GM12878 (cell line): ENCODE measurements at regions not wholly inside any gene's neighbourhood (a gene's known extent, or its start where the extent isn't known, plus 50 kb on each side); places are given as distances from the start of the nearest gene placed in this dataset.

Experiments used
- ATAC-seq: fragments of 200-7000 bp; cut with Tn5 transposase; 3 replicates; pipeline ENCODE4 v1.9.1; 2020; ENCODE audit warnings: mild to moderate bottlenecking, moderate library complexity
- BruUV-seq: library from RNA; stranded (reverse); fragments of 400-500 nt; replicated peaks from 2 replicates; lab custom pipeline; 2021; lab: Mats Ljungman, UMichigan
- CTCF ChIA-PET: fragments of 300-600 bp; sonication (Branson Sonifier 250); formaldehyde crosslinking; extraction: SDS; loops from one replicate; lab custom pipeline; 2021; ENCODE audit warnings: inconsistent platforms; lab: Yijun Ruan, JAX
- POLR2A ChIA-PET: fragments of 350-600 bp; formaldehyde crosslinking; extraction: SDS; loops from one replicate; lab custom pipeline; 2021; ENCODE audit warnings: inconsistent platforms; lab: Charles Lee
- RAD21 ChIA-PET: fragments of 300-600 bp; sonication (Branson Sonifier 250); formaldehyde crosslinking; loops from one replicate; lab custom pipeline; 2023; ENCODE audit warnings: antibody characterized with exemption; ENCODE audit not compliant: unreplicated experiment; lab: Charles Lee
- SMC1A ChIA-PET: fragments of 300-600 bp; sonication (Branson Sonifier 250); formaldehyde crosslinking; loops from one replicate; lab custom pipeline; 2023; ENCODE audit not compliant: unreplicated experiment, uncharacterized antibody; lab: Charles Lee
- DNase-seq: peaks from one replicate; pipeline ENCODE4 v3.0.0-alpha.2; 2011; ENCODE audit warnings: low read depth, low spot score
- FAIRE-seq: peaks from 3 replicates; lab custom pipeline; 2011; peaks lifted over from hg19 to GRCh38; lab: Jason Lieb, UNC
- H2AFZ ChIP-seq: 2 replicates; pipeline ENCODE4 v1.6.0; 2011; ENCODE audit warnings: low read depth, low read length, control low read depth; ENCODE audit not compliant: control insufficient read depth
- H3K27ac ChIP-seq: 2 replicates; pipeline ENCODE4 v1.5.1; 2011; ENCODE audit warnings: control low read depth; ENCODE audit not compliant: control insufficient read depth, insufficient read depth
- H3K27me3 ChIP-seq, 2 experiments: replicated peaks in 1 of 2; 2 replicates each; pipeline versions ENCODE4 v1.6.0 to v1.6.1; 2011; ENCODE audit warnings: low read length in 1 of 2; ENCODE audit not compliant: control insufficient read depth in 2 of 2, insufficient read depth in 2 of 2
- H3K36me3 ChIP-seq, 2 experiments: 2 replicates each; pipeline ENCODE4 v1.5.1; 2011; ENCODE audit warnings: low read length in 1 of 2; ENCODE audit not compliant: control insufficient read depth in 2 of 2, insufficient read depth in 2 of 2
- H3K4me1 ChIP-seq: 2 replicates; pipeline ENCODE4 v1.6.1; 2011; ENCODE audit warnings: mild to moderate bottlenecking, low read length, moderate library complexity, mixed read lengths; ENCODE audit not compliant: control insufficient read depth, insufficient read depth
- H3K4me2 ChIP-seq: 2 replicates; pipeline ENCODE4 v1.6.0; 2011; ENCODE audit warnings: control low read depth; ENCODE audit not compliant: control insufficient read depth, insufficient read depth
- H3K4me3 ChIP-seq: fragments of 200-600 bp; sonication (generic); 2 replicates; pipeline ENCODE4 v1.5.1; 2016
- H3K79me2 ChIP-seq: 2 replicates; pipeline ENCODE4 v1.6.0; 2011; ENCODE audit warnings: low read length; ENCODE audit not compliant: control insufficient read depth, insufficient read depth
- H3K9ac ChIP-seq: 2 replicates; pipeline ENCODE4 v1.8.0; 2011; ENCODE audit warnings: low read length, control low read depth, mixed read lengths; ENCODE audit not compliant: control insufficient read depth, insufficient read depth
- H3K9me3 ChIP-seq: replicated peaks from 3 replicates; pipeline ENCODE4 v1.5.1; 2011; ENCODE audit warnings: mild to moderate bottlenecking, low read length; ENCODE audit not compliant: control insufficient read depth, insufficient read depth
- H4K20me1 ChIP-seq: 2 replicates; pipeline ENCODE4 v1.6.0; 2011; ENCODE audit not compliant: control insufficient read depth, insufficient read depth
- CREB1 ChIP-seq: IDR thresholded peaks from 2 replicates; pipeline ENCODE4 v1.6.1; 2012; ENCODE audit warnings: low read depth, mild to moderate bottlenecking, inconsistent platforms
- DPF2 ChIP-seq: fragments of 450-650 bp; IDR thresholded peaks from 2 replicates; pipeline ENCODE4 v1.6.1; 2017; ENCODE audit warnings: mild to moderate bottlenecking
- FOXM1 ChIP-seq: IDR thresholded peaks from 2 replicates; pipeline ENCODE4 v1.6.1; 2012; ENCODE audit warnings: low read depth, mild to moderate bottlenecking, inconsistent platforms, low read length, moderate library complexity
- SUZ12 ChIP-seq: fragments of 200-600 bp; sonication (generic); IDR thresholded peaks from one replicate; pipeline ENCODE4 v1.6.1; 2018; ENCODE audit warnings: antibody characterized with exemption, mild to moderate bottlenecking; ENCODE audit not compliant: unreplicated experiment
- in situ Hi-C: fragments of 300-500 bp; cut with MboI; formaldehyde crosslinking; loops from 9 replicates; pipeline ENCODE4 v1.14.3; 2018; ENCODE audit warnings: mixed read lengths
- intact Hi-C: fragments of 100-400 bp; cut with micrococcal nuclease; formaldehyde crosslinking; loops from one replicate; pipeline ENCODE4 v1.14.2; 2022; ENCODE audit not compliant: unreplicated experiment
- TF ChIP-seq, protein P1 (sequence below): fragments of 450-650 bp; IDR thresholded peaks from 2 replicates; pipeline ENCODE4 v1.6.1; 2017; ENCODE audit warnings: mild to moderate bottlenecking, moderate library complexity

DNA sequence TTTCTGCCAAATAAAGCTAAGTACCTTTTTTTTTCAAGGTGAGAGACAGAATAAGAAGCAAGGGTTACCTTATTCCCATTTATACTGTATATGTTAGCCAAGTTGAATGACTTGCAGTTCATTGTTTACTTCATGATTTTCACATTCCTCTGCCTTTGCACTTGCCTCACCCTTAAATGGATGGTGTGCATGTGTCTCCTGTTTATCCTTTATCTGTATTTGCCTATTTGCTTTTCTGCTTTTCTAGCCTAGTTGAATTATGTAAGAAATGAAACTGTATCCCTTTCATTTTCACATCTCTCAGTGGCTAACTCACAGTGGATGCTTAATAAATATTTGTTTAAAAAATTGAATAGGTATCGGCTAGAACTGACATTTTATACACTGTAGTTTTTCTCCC lies 200.8 kb upstream of the ST8SIA4 start (continued):
- TF ChIP-seq, protein P1, sequence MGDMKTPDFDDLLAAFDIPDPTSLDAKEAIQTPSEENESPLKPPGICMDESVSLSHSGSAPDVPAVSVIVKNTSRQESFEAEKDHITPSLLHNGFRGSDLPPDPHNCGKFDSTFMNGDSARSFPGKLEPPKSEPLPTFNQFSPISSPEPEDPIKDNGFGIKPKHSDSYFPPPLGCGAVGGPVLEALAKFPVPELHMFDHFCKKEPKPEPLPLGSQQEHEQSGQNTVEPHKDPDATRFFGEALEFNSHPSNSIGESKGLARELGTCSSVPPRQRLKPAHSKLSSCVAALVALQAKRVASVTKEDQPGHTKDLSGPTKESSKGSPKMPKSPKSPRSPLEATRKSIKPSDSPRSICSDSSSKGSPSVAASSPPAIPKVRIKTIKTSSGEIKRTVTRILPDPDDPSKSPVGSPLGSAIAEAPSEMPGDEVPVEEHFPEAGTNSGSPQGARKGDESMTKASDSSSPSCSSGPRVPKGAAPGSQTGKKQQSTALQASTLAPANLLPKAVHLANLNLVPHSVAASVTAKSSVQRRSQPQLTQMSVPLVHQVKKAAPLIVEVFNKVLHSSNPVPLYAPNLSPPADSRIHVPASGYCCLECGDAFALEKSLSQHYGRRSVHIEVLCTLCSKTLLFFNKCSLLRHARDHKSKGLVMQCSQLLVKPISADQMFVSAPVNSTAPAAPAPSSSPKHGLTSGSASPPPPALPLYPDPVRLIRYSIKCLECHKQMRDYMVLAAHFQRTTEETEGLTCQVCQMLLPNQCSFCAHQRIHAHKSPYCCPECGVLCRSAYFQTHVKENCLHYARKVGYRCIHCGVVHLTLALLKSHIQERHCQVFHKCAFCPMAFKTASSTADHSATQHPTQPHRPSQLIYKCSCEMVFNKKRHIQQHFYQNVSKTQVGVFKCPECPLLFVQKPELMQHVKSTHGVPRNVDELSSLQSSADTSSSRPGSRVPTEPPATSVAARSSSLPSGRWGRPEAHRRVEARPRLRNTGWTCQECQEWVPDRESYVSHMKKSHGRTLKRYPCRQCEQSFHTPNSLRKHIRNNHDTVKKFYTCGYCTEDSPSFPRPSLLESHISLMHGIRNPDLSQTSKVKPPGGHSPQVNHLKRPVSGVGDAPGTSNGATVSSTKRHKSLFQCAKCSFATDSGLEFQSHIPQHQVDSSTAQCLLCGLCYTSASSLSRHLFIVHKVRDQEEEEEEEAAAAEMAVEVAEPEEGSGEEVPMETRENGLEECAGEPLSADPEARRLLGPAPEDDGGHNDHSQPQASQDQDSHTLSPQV = no peak

DNA sequence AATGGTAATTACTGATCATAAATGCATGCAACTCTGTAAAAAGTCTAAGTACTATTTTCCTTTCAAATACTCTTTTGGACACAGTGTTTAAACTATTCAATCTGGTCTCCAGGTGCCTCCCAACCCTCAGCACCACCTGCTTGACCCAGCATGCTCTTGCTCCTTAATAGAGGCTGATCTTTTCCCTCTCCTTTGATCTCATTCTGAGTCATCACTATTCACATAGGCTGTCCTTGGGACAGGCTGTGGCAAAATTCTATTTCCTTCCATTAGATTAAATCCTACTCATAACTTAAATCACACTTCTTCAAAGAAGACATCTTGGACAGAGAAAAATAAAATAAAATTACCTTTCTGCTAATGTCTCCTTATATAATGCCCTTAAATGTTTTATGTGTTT lies 199.4 kb upstream of the ST8SIA4 start:
- in situ Hi-C loops (no loop called here), intact Hi-C loops (no loop called here)
- Histone ChIP-seq H4K20me1 (no peaks in the 10 kb centered on the region), H3K4me3 (no peak overlapping the region), H3K4me2 (no peak overlapping the region), H2AFZ (no peak overlapping the region), H3K4me1 (no peaks in the 10 kb centered on the region)
- SMC1A ChIA-PET = no interaction called here
- RAD21 ChIA-PET = no interaction called here
- DNase-seq = no peak
- TF ChIP-seq CREB1 (no peak), SUZ12 (no peak), DPF2 (no peak), FOXM1 (no peak)
- TF ChIP-seq, all 136 proteins: peak for 0
- FAIRE-seq (no peak), ATAC-seq (no peak)
- no TSS peak for BruUV-seq
- no peak overlapping the region for H3K9ac ChIP-seq
- ChIA-PET POLR2A (no interaction called here), CTCF (no interaction called here)
- no peaks in the 10 kb centered on the region for H3K9me3 ChIP-seq
- H3K27ac ChIP-seq = no peak overlapping the region
- no peaks in the 10 kb centered on the region for H3K27me3 ChIP-seq
- H3K79me2 ChIP-seq = no peaks in the 10 kb centered on the region
- H3K36me3 ChIP-seq = no peaks in the 10 kb centered on the region
